GM13977 (cell line): ENCODE measurements at regions not wholly inside any gene's neighbourhood (a gene's known extent, or its start where the extent isn't known, plus 50 kb on each side); places are given as distances from the start of the nearest gene placed in this dataset.

ENCODE experiments used
- DNase-seq: peaks from one replicate; pipeline ENCODE4 v3.0.0; 2012; ENCODE audit warnings: low spot score
- CTCF ChIP-seq: IDR thresholded peaks from 2 replicates; pipeline ENCODE4 v1.5.1; 2012; ENCODE audit warnings: mild to moderate bottlenecking, control low read depth; ENCODE audit not compliant: insufficient read depth; ENCODE audit errors: extremely low read depth, missing control alignments
- in situ Hi-C: fragments of 300-500 bp; cut with MboI; formaldehyde crosslinking; loops from one replicate; pipeline ENCODE4 v1.12.0; 2022; ENCODE audit warnings: low sequenced_read_pairs, low pct_unique_long_range_greater_than_20kb, mixed read lengths, inconsistent platforms; ENCODE audit not compliant: unreplicated experiment

DNA sequence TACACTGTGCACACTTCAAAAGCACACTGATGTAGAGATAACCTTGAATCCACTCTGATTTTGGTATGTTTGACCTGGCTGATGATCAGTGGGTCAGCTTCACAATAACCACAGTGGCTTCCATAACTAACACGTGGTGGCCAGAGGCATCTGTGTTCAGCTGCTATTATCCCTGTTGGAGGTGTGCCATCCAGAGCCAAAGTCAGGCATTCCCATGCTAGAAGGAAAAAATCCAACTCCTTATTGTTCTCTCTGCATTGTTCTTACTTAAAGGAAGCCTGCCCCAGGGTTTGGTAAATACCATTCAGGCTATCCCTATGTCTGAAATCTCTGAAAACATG, 127.3 kb upstream of the MON1B start:
- TF ChIP-seq CTCF: no peak
- in situ Hi-C loops: no loop called here
- DNase-seq: no peak

DNA sequence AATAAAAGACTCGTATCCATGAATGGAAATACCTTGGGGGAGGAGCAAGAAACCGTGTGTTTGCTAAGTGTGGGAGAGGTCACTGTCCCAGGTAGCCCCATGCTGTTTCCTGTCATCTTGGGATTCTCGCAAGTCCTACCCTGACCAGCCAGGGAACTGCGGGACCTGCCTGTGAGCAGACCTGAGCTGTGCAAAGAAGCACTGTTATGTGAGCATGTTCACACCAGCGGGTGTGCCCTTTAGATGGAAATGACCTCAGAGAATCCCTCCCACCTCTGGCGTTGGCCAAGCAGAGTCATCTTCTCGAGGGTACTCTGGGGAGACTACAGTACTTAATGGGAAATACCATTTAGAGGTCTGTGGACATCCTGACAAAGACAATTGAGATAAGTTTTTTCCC, 127.0 kb upstream of the MON1B start:
- in situ Hi-C loops: no loop called here
- TF ChIP-seq CTCF: no peak
- no peak for DNase-seq

- in situ Hi-C loops: no loop called here
- TF ChIP-seq CTCF: no peak
- no peak for DNase-seq
Observed at GRCh38 chr16:77066896-77067496, 124.0 kb upstream of the MON1B start.

GRCh38 chr16:77067900-77068299, 123.1 kb upstream of the MON1B start:
- in situ Hi-C loops: no loop called here
- TF ChIP-seq CTCF: no peak
- no peak for DNase-seq

GRCh38 chr16:77068402-77068801, 122.6 kb upstream of the MON1B start:
- no peak for TF ChIP-seq CTCF
- DNase-seq: no peak
- in situ Hi-C loops: no loop called here

- no peak for TF ChIP-seq CTCF
- in situ Hi-C loops: no loop called here
- no peak for DNase-seq
Observed at GRCh38 chr16:77069929-77070328, 121.1 kb upstream of the MON1B start.

GRCh38 chr16:77070683-77071082, 120.3 kb upstream of the MON1B start:
- no peak for TF ChIP-seq CTCF
- DNase-seq: no peak
- in situ Hi-C loops: no loop called here
